HepG2 (cell line): ENCODE measurements at regions not wholly inside any gene's neighbourhood (a gene's known extent, or its start where the extent isn't known, plus 50 kb on each side); places are given as distances from the start of the nearest gene placed in this dataset.

Experiments
- ATAC-seq: fragments of 200-7000 bp; cut with Tn5 transposase; 3 replicates; pipeline ENCODE4 v1.9.1; 2020; ENCODE audit warnings: mild to moderate bottlenecking, moderate library complexity
- BruUV-seq: library from RNA; stranded (reverse); fragments of 400-500 nt; replicated peaks from 2 replicates; lab custom pipeline; 2021; lab: Mats Ljungman, UMichigan
- CTCF ChIA-PET: fragments of 300-600 bp; formaldehyde crosslinking; extraction: SDS; loops from one replicate; lab custom pipeline; 2021; ENCODE audit warnings: low total read pairs, inconsistent platforms, low intra/inter-chr PET ratio; lab: Yijun Ruan, JAX
- POLR2A ChIA-PET: fragments of 350-600 bp; sonication (Branson Sonifier 250); formaldehyde crosslinking; loops from one replicate; lab custom pipeline; 2020; ENCODE audit warnings: antibody characterized with exemption, inconsistent platforms; lab: Yijun Ruan, JAX
- DNase-seq: peaks from one replicate; pipeline ENCODE4 v3.0.0-alpha.2; 2015; ENCODE audit warnings: low spot score
- FAIRE-seq: peaks from 3 replicates; lab custom pipeline; 2011; peaks lifted over from hg19 to GRCh38; lab: Jason Lieb, UNC
- H2AFZ ChIP-seq: one replicate; pipeline ENCODE4 v1.6.1; 2011; ENCODE audit warnings: low read length, inconsistent platforms
- H3K27ac ChIP-seq: fragments of 300-600 bp; 3 replicates; pipeline ENCODE4 v1.8.0; 2011; ENCODE audit warnings: mixed run types, mild to moderate bottlenecking, mixed read lengths, low read length, inconsistent platforms; ENCODE audit not compliant: insufficient read depth; ENCODE audit errors: extremely low read length
- H3K27me3 ChIP-seq, 2 experiments: fragments of 200-600 bp in 1 of 2; 2 replicates in 1 of 2; 3 replicates in 1 of 2; pipeline versions ENCODE4 v1.6.0 to v1.8.0; 2011; ENCODE audit warnings: low read length in 2 of 2, mild to moderate bottlenecking in 2 of 2, moderate library complexity in 2 of 2, inconsistent platforms in 1 of 2; ENCODE audit not compliant: insufficient read depth in 2 of 2, control insufficient read depth in 1 of 2
- H3K36me3 ChIP-seq, 2 experiments: fragments of 200-600 bp in 1 of 2; replicated peaks in 1 of 2; 2 replicates in 1 of 2; 3 replicates in 1 of 2; pipeline versions ENCODE4 v1.5.1 to v1.8.0; 2011; ENCODE audit warnings: low read length in 2 of 2, inconsistent platforms in 1 of 2; ENCODE audit not compliant: insufficient read depth in 2 of 2, control insufficient read depth in 1 of 2
- H3K4me1 ChIP-seq: 2 replicates; pipeline ENCODE4 v1.5.1; 2012; ENCODE audit warnings: low read length, inconsistent platforms; ENCODE audit not compliant: insufficient read depth
- H3K4me2 ChIP-seq: 2 replicates; pipeline ENCODE4 v1.6.0; 2011; ENCODE audit warnings: low read depth, low read length, inconsistent platforms
- H3K4me3 ChIP-seq, 3 experiments: fragments of 200-600 bp in 1 of 3; sonication (generic), shearing (Covaris generic) in 1 of 3; replicated peaks in 1 of 3; 2 replicates each; pipeline ENCODE4 v1.5.1; 2011 to 2016; ENCODE audit warnings: low read length in 3 of 3, inconsistent platforms in 2 of 3, low read depth in 2 of 3, mild to moderate bottlenecking in 2 of 3, control low read depth in 1 of 3, mixed read lengths in 1 of 3; ENCODE audit not compliant: insufficient read depth in 1 of 3
- H3K79me2 ChIP-seq: one replicate; pipeline ENCODE4 v1.6.1; 2011; ENCODE audit warnings: low read length, inconsistent platforms; ENCODE audit not compliant: insufficient read depth
- H3K9ac ChIP-seq: 2 replicates; pipeline ENCODE4 v1.6.0; 2011; ENCODE audit warnings: mild to moderate bottlenecking, low read depth, low read length, inconsistent platforms; ENCODE audit not compliant: insufficient read depth
- H3K9me3 ChIP-seq: 2 replicates; pipeline ENCODE4 v1.5.1; 2012; ENCODE audit warnings: mild to moderate bottlenecking, low read length
- H4K20me1 ChIP-seq: 2 replicates; pipeline ENCODE4 v1.6.0; 2011; ENCODE audit warnings: inconsistent platforms, mild to moderate bottlenecking, low read length, moderate library complexity; ENCODE audit not compliant: insufficient read depth
- CHD4 ChIP-seq: fragments of 200-600 bp; sonication (generic); IDR thresholded peaks from 2 replicates; pipeline ENCODE4 v1.7.0; 2017; ENCODE audit warnings: mild to moderate bottlenecking, low read length, borderline replicate concordance
- MIER3 ChIP-seq: IDR thresholded peaks from 2 replicates; pipeline ENCODE4 v1.6.1; 2016; ENCODE audit warnings: missing compliant biosample characterization, borderline replicate concordance
- MXI1 ChIP-seq: IDR thresholded peaks from 3 replicates; pipeline ENCODE4 v1.6.1; 2012; ENCODE audit warnings: low read depth, low read length, inconsistent platforms, borderline replicate concordance
- NCOA2 ChIP-seq: sonication (generic); formaldehyde crosslinking; IDR thresholded peaks from 2 replicates; pipeline ENCODE4 v1.8.0; 2022; ENCODE audit warnings: inconsistent platforms
- NFRKB ChIP-seq: fragments of 450-650 bp; IDR thresholded peaks from 2 replicates; pipeline ENCODE4 v1.6.1; 2017
- PAXIP1 ChIP-seq: sonication (generic); formaldehyde crosslinking; conservative IDR thresholded peaks from 2 replicates; pipeline ENCODE4 v1.4.0; 2020; ENCODE audit warnings: mild to moderate bottlenecking, missing genetic modification reagents, moderate library complexity
- RFXANK ChIP-seq: IDR thresholded peaks from 2 replicates; pipeline ENCODE4 v1.6.1; 2016
- RNF219 ChIP-seq: sonication (generic); formaldehyde crosslinking; IDR thresholded peaks from 2 replicates; pipeline ENCODE4 v1.5.0; 2020; ENCODE audit warnings: mild to moderate bottlenecking, missing genetic modification reagents
- USF2 ChIP-seq, 2 experiments: sonication (generic) in 1 of 2; formaldehyde crosslinking in 1 of 2; IDR thresholded peaks; 2 replicates each; pipeline versions ENCODE4 v1.5.1 to v1.6.1; 2011 to 2020; ENCODE audit warnings: borderline replicate concordance in 1 of 2, low read depth in 1 of 2, low read length in 1 of 2, mild to moderate bottlenecking in 1 of 2, missing genetic modification reagents in 1 of 2, moderate library complexity in 1 of 2
- ZNF335 ChIP-seq: sonication (generic); formaldehyde crosslinking; IDR thresholded peaks from 2 replicates; pipeline ENCODE4 v1.4.0; 2020; ENCODE audit warnings: missing genetic modification reagents
- ZNF350 ChIP-seq: sonication (generic); formaldehyde crosslinking; IDR thresholded peaks from 2 replicates; pipeline ENCODE4 v1.4.0; 2020; ENCODE audit warnings: mild to moderate bottlenecking, low read depth, missing genetic modification reagents, borderline replicate concordance
- ZNF569 ChIP-seq: sonication (generic); formaldehyde crosslinking; IDR thresholded peaks from 2 replicates; pipeline ENCODE4 v1.5.0; 2020; ENCODE audit warnings: mild to moderate bottlenecking, missing genetic modification reagents, moderate library complexity, borderline replicate concordance
- ZNF615 ChIP-seq: sonication (generic); formaldehyde crosslinking; IDR thresholded peaks from 2 replicates; pipeline ENCODE4 v1.5.0; 2020; ENCODE audit warnings: mild to moderate bottlenecking, missing genetic modification reagents, borderline replicate concordance
- WGBS: methylation state at CpG from one replicate; pipeline ENCODE4 v1.1.6; 2017; ENCODE audit warnings: low lambda C conversion rate; 5-methylcytosine and 5-hydroxymethylcytosine counted together
- in situ Hi-C: cut with HindIII; loops from 2 replicates; pipeline ENCODE4 v1.10.0; 2017; ENCODE audit warnings: low pct_unique_long_range_greater_than_20kb; ENCODE audit not compliant: extremely low pct_ligation_motif_present
- intact Hi-C: fragments of 100-400 bp; cut with micrococcal nuclease; formaldehyde crosslinking; loops from one replicate; pipeline ENCODE4 v1.10.0; 2022; ENCODE audit not compliant: unreplicated experiment
- TF ChIP-seq, protein P1 (sequence below): sonication (generic); formaldehyde crosslinking; IDR thresholded peaks from 2 replicates; pipeline ENCODE4 v1.5.0; 2020; ENCODE audit warnings: missing genetic modification reagents

GRCh38 chr2:238772635-238773297, 75.1 kb upstream of the TWIST2 start:
- BruUV-seq = no TSS peak
- 44% methylated on average over 19 of the region's 21 CpGs for WGBS
- Histone ChIP-seq H3K4me2 (no peak overlapping the region), H3K27me3 (peaks cover 4 to 25% of the 10 kb centered on the region in 2 experiments; a peak in 3 of 5 replicates), H3K4me3 (no peak overlapping the region), H4K20me1 (no peaks in the 10 kb centered on the region), H3K4me1 (peaks cover 19% of the 10 kb centered on the region), H3K9ac (no peak overlapping the region), H3K79me2 (no peaks in the 10 kb centered on the region), H3K9me3 (no peaks in the 10 kb centered on the region), H3K27ac (no peak overlapping the region), H3K36me3 (no peaks in the 10 kb centered on the region), H2AFZ (no peak overlapping the region)
- in situ Hi-C loops = no loop called here
- POLR2A ChIA-PET = no interaction called here
- intact Hi-C loops = no loop called here
- ATAC-seq (no peak), FAIRE-seq (no peak), DNase-seq (no peak)
- CTCF ChIA-PET = no interaction called here
- TF ChIP-seq MIER3 (CRISPR knock-in tag) = no peak
- TF ChIP-seq, protein P1, sequence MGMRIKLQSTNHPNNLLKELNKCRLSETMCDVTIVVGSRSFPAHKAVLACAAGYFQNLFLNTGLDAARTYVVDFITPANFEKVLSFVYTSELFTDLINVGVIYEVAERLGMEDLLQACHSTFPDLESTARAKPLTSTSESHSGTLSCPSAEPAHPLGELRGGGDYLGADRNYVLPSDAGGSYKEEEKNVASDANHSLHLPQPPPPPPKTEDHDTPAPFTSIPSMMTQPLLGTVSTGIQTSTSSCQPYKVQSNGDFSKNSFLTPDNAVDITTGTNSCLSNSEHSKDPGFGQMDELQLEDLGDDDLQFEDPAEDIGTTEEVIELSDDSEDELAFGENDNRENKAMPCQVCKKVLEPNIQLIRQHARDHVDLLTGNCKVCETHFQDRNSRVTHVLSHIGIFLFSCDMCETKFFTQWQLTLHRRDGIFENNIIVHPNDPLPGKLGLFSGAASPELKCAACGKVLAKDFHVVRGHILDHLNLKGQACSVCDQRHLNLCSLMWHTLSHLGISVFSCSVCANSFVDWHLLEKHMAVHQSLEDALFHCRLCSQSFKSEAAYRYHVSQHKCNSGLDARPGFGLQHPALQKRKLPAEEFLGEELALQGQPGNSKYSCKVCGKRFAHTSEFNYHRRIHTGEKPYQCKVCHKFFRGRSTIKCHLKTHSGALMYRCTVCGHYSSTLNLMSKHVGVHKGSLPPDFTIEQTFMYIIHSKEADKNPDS = no peak
- no peak for TF ChIP-seq MXI1
- no peak for TF ChIP-seq USF2 (IDR thresholded peaks at IDR 0.05; ENCODE audit: low read depth, low read length)
- no peak for TF ChIP-seq USF2 (CRISPR knock-in tag; IDR thresholded peaks at IDR 0.05; ENCODE audit: borderline replicate concordance)
- no peak for TF ChIP-seq RNF219 (CRISPR knock-in tag)
- TF ChIP-seq ZNF615 (CRISPR knock-in tag) = no peak
- TF ChIP-seq ZNF335 (CRISPR knock-in tag) = no peak
- no peak for TF ChIP-seq PAXIP1 (CRISPR knock-in tag)
- no peak for TF ChIP-seq CHD4
- TF ChIP-seq ZNF569 (CRISPR knock-in tag) = no peak
- no peak for TF ChIP-seq RFXANK (CRISPR knock-in tag)
- TF ChIP-seq ZNF350 (CRISPR knock-in tag) = no peak
- no peak for TF ChIP-seq NFRKB
- TF ChIP-seq NCOA2 (CRISPR knock-in tag) = no peak
